ENCODE measurements at regions not wholly inside any gene's neighbourhood (a gene's known extent, or its start where the extent isn't known, plus 50 kb on each side); places are given as distances from the start of the nearest gene placed in this dataset.

- no peak overlapping the region for H3K27ac ChIP-seq (ENCODE audit: low read length)
- H3K27me3 ChIP-seq (ENCODE audit: insufficient read depth, low read length) = peaks cover 7% of the 10 kb centered on the region; the same call in 1 of the 2 replicates
- no peaks in the 10 kb centered on the region for H3K36me3 ChIP-seq (ENCODE audit: insufficient read depth, low read depth, low read length)
- H3K9me3 ChIP-seq (ENCODE audit: insufficient read depth, low read depth, low read length) = no peaks in the 10 kb centered on the region
- H3K4me3 ChIP-seq (ENCODE audit: low read length) = no peak overlapping the region
- no peaks in the 10 kb centered on the region for H3K4me1 ChIP-seq (ENCODE audit: insufficient read depth, low read length)
- no peak overlapping the region for H3K9ac ChIP-seq (ENCODE audit: low read depth, low read length)
Measured at GRCh38 chr16:55263271-55264250, 60.4 kb upstream of the IRX6 start.

- no peak overlapping the region for H3K4me3 ChIP-seq (ENCODE audit: low read length)
- no peaks in the 10 kb centered on the region for H3K36me3 ChIP-seq (ENCODE audit: insufficient read depth, low read depth, low read length)
- no peaks in the 10 kb centered on the region for H3K9me3 ChIP-seq (ENCODE audit: insufficient read depth, low read depth, low read length)
- H3K27me3 ChIP-seq (ENCODE audit: insufficient read depth, low read length) = peaks cover 7% of the 10 kb centered on the region; the same call in 1 of the 2 replicates
- no peaks in the 10 kb centered on the region for H3K4me1 ChIP-seq (ENCODE audit: insufficient read depth, low read length)
- H3K9ac ChIP-seq (ENCODE audit: low read depth, low read length) = no peak overlapping the region
- no peak overlapping the region for H3K27ac ChIP-seq (ENCODE audit: low read length)
Measured at GRCh38 chr16:55264949-55265348, 59.1 kb upstream of the IRX6 start.

DNA sequence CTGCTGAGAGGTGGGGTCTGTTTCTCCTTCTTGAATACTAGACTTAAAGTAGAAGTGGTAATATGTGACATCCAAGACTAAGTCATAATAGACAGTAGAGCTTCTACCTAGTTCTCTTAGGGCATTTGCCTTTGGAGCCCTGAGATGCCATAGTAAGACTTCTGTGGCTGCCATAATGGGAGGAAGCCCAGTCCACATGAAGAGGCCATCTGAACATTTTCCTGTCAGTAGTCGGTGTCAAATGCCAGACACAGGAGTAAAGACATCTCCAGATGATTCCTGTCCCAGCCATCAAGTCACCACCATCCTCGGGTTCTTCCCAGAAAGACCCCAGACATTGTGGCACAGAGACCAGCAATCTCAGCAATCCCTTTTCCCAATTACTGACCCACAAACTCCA is 58.1 kb upstream of the IRX6 start:
- Histone ChIP-seq H3K27ac (ENCODE audit: low read length) (no peak overlapping the region), H3K27me3 (ENCODE audit: insufficient read depth, low read length) (peaks cover 7% of the 10 kb centered on the region; the same call in 1 of the 2 replicates), H3K9me3 (ENCODE audit: insufficient read depth, low read depth, low read length) (no peaks in the 10 kb centered on the region), H3K9ac (ENCODE audit: low read depth, low read length) (no peak overlapping the region), H3K4me1 (ENCODE audit: insufficient read depth, low read length) (no peaks in the 10 kb centered on the region), H3K4me3 (ENCODE audit: low read length) (no peak overlapping the region), H3K36me3 (ENCODE audit: insufficient read depth, low read depth, low read length) (no peaks in the 10 kb centered on the region)

DNA sequence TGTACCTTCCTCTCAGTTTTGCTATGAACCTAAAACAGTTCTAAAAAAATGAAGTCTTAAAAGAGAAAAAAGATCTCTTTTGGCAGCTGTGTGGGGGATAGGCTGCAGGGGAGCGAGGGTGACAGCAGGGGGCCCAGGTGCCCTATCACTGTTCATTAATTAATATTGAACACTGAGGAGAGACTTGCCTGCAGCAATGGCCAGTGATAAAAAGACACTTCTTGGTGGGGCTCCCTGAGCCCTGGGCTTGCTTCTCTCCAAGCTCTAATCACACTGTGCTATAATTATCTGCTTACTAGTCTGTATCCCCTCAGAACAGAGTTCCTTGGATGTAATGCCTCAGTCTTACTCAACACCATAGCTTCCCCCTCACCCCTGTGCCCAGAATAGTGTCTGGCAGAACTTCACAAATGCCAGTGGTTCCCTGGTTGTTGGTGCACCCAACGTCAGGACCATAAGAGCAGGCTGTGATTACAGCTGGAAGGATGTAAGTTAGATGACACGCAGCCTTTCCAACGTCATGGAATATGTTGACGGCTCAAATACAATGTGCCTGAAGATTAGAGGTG is 52.0 kb upstream of the IRX6 start:
- no peak overlapping the region for H3K4me3 ChIP-seq (ENCODE audit: low read length)
- no peaks in the 10 kb centered on the region for H3K4me1 ChIP-seq (ENCODE audit: insufficient read depth, low read length)
- H3K27me3 ChIP-seq (ENCODE audit: insufficient read depth, low read length) = no peaks in the 10 kb centered on the region
- no peaks in the 10 kb centered on the region for H3K36me3 ChIP-seq (ENCODE audit: insufficient read depth, low read depth, low read length)
- H3K27ac ChIP-seq (ENCODE audit: low read length) = no peak overlapping the region
- H3K9ac ChIP-seq (ENCODE audit: low read depth, low read length) = no peak overlapping the region
- no peaks in the 10 kb centered on the region for H3K9me3 ChIP-seq (ENCODE audit: insufficient read depth, low read depth, low read length)

- H3K9me3 ChIP-seq (ENCODE audit: insufficient read depth, low read depth, low read length) = no peaks in the 10 kb centered on the region
- H3K36me3 ChIP-seq (ENCODE audit: insufficient read depth, low read depth, low read length) = no peaks in the 10 kb centered on the region
- no peak overlapping the region for H3K9ac ChIP-seq (ENCODE audit: low read depth, low read length)
- H3K27ac ChIP-seq (ENCODE audit: low read length) = no peak overlapping the region
- no peak overlapping the region for H3K4me3 ChIP-seq (ENCODE audit: low read length)
- H3K27me3 ChIP-seq (ENCODE audit: insufficient read depth, low read length) = no peaks in the 10 kb centered on the region
- no peaks in the 10 kb centered on the region for H3K4me1 ChIP-seq (ENCODE audit: insufficient read depth, low read length)
Measured at GRCh38 chr16:55272744-55273143, 51.3 kb upstream of the IRX6 start.

GRCh38 chr16:55273356-55273755 is 50.6 kb upstream of the IRX6 start:
- Histone ChIP-seq H3K27me3 (ENCODE audit: insufficient read depth, low read length) (no peaks in the 10 kb centered on the region), H3K9ac (ENCODE audit: low read depth, low read length) (no peak overlapping the region), H3K27ac (ENCODE audit: low read length) (no peak overlapping the region), H3K4me3 (ENCODE audit: low read length) (no peak overlapping the region), H3K4me1 (ENCODE audit: insufficient read depth, low read length) (no peaks in the 10 kb centered on the region), H3K9me3 (ENCODE audit: insufficient read depth, low read depth, low read length) (no peaks in the 10 kb centered on the region), H3K36me3 (ENCODE audit: insufficient read depth, low read depth, low read length) (no peaks in the 10 kb centered on the region)

DNA sequence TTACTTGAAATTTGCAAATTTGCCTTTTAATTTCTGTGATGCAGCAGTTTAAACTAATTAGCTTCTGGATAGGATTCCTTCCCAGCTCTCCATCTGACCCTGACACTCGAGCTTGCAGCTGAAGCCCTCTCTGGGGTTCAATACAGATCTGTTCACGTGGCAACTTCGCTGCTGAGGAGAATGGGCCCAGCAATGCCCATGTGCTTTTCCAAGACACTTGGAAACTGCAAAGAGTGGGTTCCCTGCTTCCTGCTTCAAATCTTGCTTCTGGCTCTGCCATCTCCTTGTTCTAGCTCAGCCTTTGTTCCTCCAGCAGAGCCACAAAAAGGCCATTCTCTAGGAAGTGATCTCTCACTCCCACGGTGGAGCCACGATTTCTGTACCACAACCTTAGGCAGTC is 50.0 kb upstream of the IRX6 start:
- no peaks in the 10 kb centered on the region for H3K36me3 ChIP-seq (ENCODE audit: insufficient read depth, low read depth, low read length)
- no peak overlapping the region for H3K9ac ChIP-seq (ENCODE audit: low read depth, low read length)
- H3K4me3 ChIP-seq (ENCODE audit: low read length) = no peak overlapping the region
- no peaks in the 10 kb centered on the region for H3K4me1 ChIP-seq (ENCODE audit: insufficient read depth, low read length)
- H3K27ac ChIP-seq (ENCODE audit: low read length) = no peak overlapping the region
- no peaks in the 10 kb centered on the region for H3K27me3 ChIP-seq (ENCODE audit: insufficient read depth, low read length)
- H3K9me3 ChIP-seq (ENCODE audit: insufficient read depth, low read depth, low read length) = no peaks in the 10 kb centered on the region
